H1 (cell line): ENCODE measurements at regions not wholly inside any gene's neighbourhood (a gene's known extent, or its start where the extent isn't known, plus 50 kb on each side); places are given as distances from the start of the nearest gene placed in this dataset.

Source experiments
- CTCF ChIA-PET: fragments of 300-600 bp; sonication (Branson Sonifier 250); formaldehyde crosslinking; loops from one replicate; lab custom pipeline; 2021; ENCODE audit not compliant: partially characterized antibody; lab: Charles Lee
- POLR2A ChIA-PET: fragments of 300-600 bp; sonication (Branson Sonifier 250); formaldehyde crosslinking; loops from one replicate; lab custom pipeline; 2021; ENCODE audit warnings: inconsistent platforms; ENCODE audit not compliant: partially characterized antibody; lab: Charles Lee
- DNase-seq, 2 experiments: peaks; one replicate each; pipeline versions ENCODE4 v3.0.0 to v3.0.0-alpha.2; 2010 to 2022; ENCODE audit warnings: low spot score in 2 of 2, low read depth in 1 of 2, mixed read lengths in 1 of 2
- FAIRE-seq: peaks from 2 replicates; lab custom pipeline; 2011; peaks lifted over from hg19 to GRCh38; lab: Jason Lieb, UNC
- H2AFZ ChIP-seq: 2 replicates; pipeline ENCODE4 v1.8.1; 2012; ENCODE audit warnings: low read length, inconsistent platforms
- H2AK5ac ChIP-seq: 2 replicates; pipeline ENCODE4 v1.6.1; 2013; ENCODE audit warnings: low read depth, low read length
- H2BK120ac ChIP-seq: replicated peaks from 2 replicates; pipeline ENCODE3; 2013; ENCODE audit warnings: low read depth, low read length, inconsistent platforms
- H2BK12ac ChIP-seq: 2 replicates; pipeline ENCODE4 v1.6.1; 2013; ENCODE audit warnings: low read depth, low read length
- H2BK15ac ChIP-seq: 2 replicates; pipeline ENCODE4 v1.6.1; 2013; ENCODE audit warnings: low read length
- H2BK20ac ChIP-seq: 2 replicates; pipeline ENCODE4 v1.6.1; 2013; ENCODE audit warnings: low read length
- H2BK5ac ChIP-seq: 2 replicates; pipeline ENCODE4 v1.6.1; 2013; ENCODE audit warnings: low read depth, low read length
- H3K14ac ChIP-seq: 2 replicates; pipeline ENCODE4 v1.6.1; 2013; ENCODE audit warnings: inconsistent platforms; ENCODE audit not compliant: insufficient read length
- H3K18ac ChIP-seq: 2 replicates; pipeline ENCODE4 v1.6.1; 2013; ENCODE audit warnings: low read length; ENCODE audit errors: extremely low read depth
- H3K23ac ChIP-seq: 2 replicates; pipeline ENCODE4 v1.6.1; 2013; ENCODE audit warnings: inconsistent platforms; ENCODE audit not compliant: insufficient read length
- H3K23me2 ChIP-seq: 2 replicates; pipeline ENCODE4 v1.6.1; 2013; ENCODE audit warnings: low read depth, low read length
- H3K27ac ChIP-seq: 2 replicates; pipeline ENCODE4 v1.6.1; 2011; ENCODE audit warnings: low read depth, low read length, inconsistent platforms
- H3K27me3 ChIP-seq, 4 experiments: replicated peaks in 1 of 4; 1 replicate in 1 of 4; 2 replicates in 3 of 4; pipeline versions ENCODE4 v1.6.1 to v1.8.1; 2011 to 2013; ENCODE audit warnings: low read length in 3 of 4, mild to moderate bottlenecking in 3 of 4, inconsistent platforms in 2 of 4, mixed read lengths in 2 of 4, moderate library complexity in 1 of 4; ENCODE audit not compliant: control insufficient read depth in 3 of 4, insufficient read depth in 3 of 4; ENCODE audit errors: extremely low read depth in 1 of 4
- H3K36me3 ChIP-seq, 4 experiments: 2 replicates each; pipeline versions ENCODE4 v1.6.1 to v1.8.1; 2011 to 2013; ENCODE audit warnings: mild to moderate bottlenecking in 4 of 4, low read length in 3 of 4, moderate library complexity in 2 of 4, control low read depth in 1 of 4, inconsistent platforms in 1 of 4; ENCODE audit not compliant: insufficient read depth in 4 of 4, control insufficient read depth in 2 of 4
- H3K4ac ChIP-seq: replicated peaks from 2 replicates; pipeline ENCODE3; 2013; ENCODE audit warnings: low read length, low read depth, mixed read lengths, inconsistent platforms; ENCODE audit not compliant: insufficient read length
- H3K4me1 ChIP-seq, 4 experiments: replicated peaks in 1 of 4; 1 replicate in 1 of 4; 2 replicates in 3 of 4; pipeline versions ENCODE4 v1.6.1 to v1.8.1; 2011 to 2013; ENCODE audit warnings: low read length in 3 of 4, inconsistent platforms in 2 of 4, mixed read lengths in 1 of 4; ENCODE audit not compliant: insufficient read depth in 4 of 4, control insufficient read depth in 3 of 4
- H3K4me2 ChIP-seq, 2 experiments: 2 replicates each; pipeline versions ENCODE4 v1.6.1 to v1.8.1; 2011 to 2013; ENCODE audit warnings: low read depth in 2 of 2, low read length in 2 of 2, control low read depth in 1 of 2, inconsistent platforms in 1 of 2, mild to moderate bottlenecking in 1 of 2; ENCODE audit not compliant: insufficient read depth in 1 of 2
- H3K4me3 ChIP-seq, 4 experiments: fragments of 200-600, 300-600 bp in 1 of 4; sonication (generic), shearing (Covaris generic), sonication (Bioruptor Twin) in 1 of 4; 2 replicates each; pipeline versions ENCODE4 v1.5.1 to v1.8.1; 2011 to 2016; ENCODE audit warnings: low read length in 4 of 4, low read depth in 3 of 4, control low read depth in 2 of 4, inconsistent platforms in 2 of 4, mild to moderate bottlenecking in 2 of 4, mixed read lengths in 1 of 4, moderate library complexity in 1 of 4; ENCODE audit not compliant: insufficient read depth in 2 of 4; ENCODE audit errors: extremely low read depth in 1 of 4
- H3K56ac ChIP-seq: replicated peaks from 2 replicates; pipeline ENCODE3; 2013; ENCODE audit warnings: low read depth, mild to moderate bottlenecking, mixed read lengths, low read length, inconsistent platforms; ENCODE audit not compliant: insufficient read length
- H3K79me1 ChIP-seq: 2 replicates; pipeline ENCODE4 v1.6.1; 2013; ENCODE audit warnings: low read depth, low read length, control low read depth
- H3K79me2 ChIP-seq, 2 experiments: 2 replicates each; pipeline versions ENCODE4 v1.6.1 to v1.8.1; 2012 to 2013; ENCODE audit warnings: low read length in 2 of 2, mild to moderate bottlenecking in 2 of 2, inconsistent platforms in 1 of 2; ENCODE audit not compliant: insufficient read depth in 2 of 2, control insufficient read depth in 1 of 2
- H3K9ac ChIP-seq, 4 experiments: replicated peaks in 1 of 4; 1 replicate in 1 of 4; 2 replicates in 3 of 4; pipeline versions ENCODE4 v1.6.1 to v1.8.1; 2011 to 2013; ENCODE audit warnings: low read depth in 3 of 4, low read length in 3 of 4, control low read depth in 2 of 4, mild to moderate bottlenecking in 2 of 4, moderate library complexity in 2 of 4, inconsistent platforms in 1 of 4; ENCODE audit errors: extremely low read depth in 1 of 4
- H3K9me3 ChIP-seq, 2 experiments: 2 replicates each; pipeline versions ENCODE4 v1.6.1 to v1.8.1; 2012 to 2013; ENCODE audit warnings: mild to moderate bottlenecking in 2 of 2, moderate library complexity in 2 of 2, control low read depth in 1 of 2, inconsistent platforms in 1 of 2, low read depth in 1 of 2, low read length in 1 of 2, mixed read lengths in 1 of 2; ENCODE audit not compliant: insufficient read depth in 2 of 2
- H4K20me1 ChIP-seq, 2 experiments: replicated peaks in 1 of 2; 2 replicates each; pipeline versions ENCODE3 to v1.8.1; 2011 to 2013; ENCODE audit warnings: inconsistent platforms in 2 of 2, low read length in 2 of 2, mild to moderate bottlenecking in 1 of 2; ENCODE audit not compliant: insufficient read depth in 2 of 2, control insufficient read depth in 1 of 2
- H4K5ac ChIP-seq: 2 replicates; pipeline ENCODE4 v1.6.1; 2013; ENCODE audit warnings: low read length, low read depth, mixed read lengths, inconsistent platforms; ENCODE audit not compliant: insufficient read length
- H4K8ac ChIP-seq: 2 replicates; pipeline ENCODE4 v1.8.0; 2013; ENCODE audit warnings: mild to moderate bottlenecking, moderate library complexity, low read length, inconsistent platforms; ENCODE audit not compliant: insufficient read depth; ENCODE audit errors: extremely low read depth
- H4K91ac ChIP-seq: replicated peaks from 2 replicates; pipeline ENCODE3; 2013; ENCODE audit warnings: low read length, mixed read lengths, inconsistent platforms; ENCODE audit not compliant: insufficient read length
- TBP ChIP-seq: IDR thresholded peaks from 2 replicates; pipeline ENCODE4 v1.6.1; 2011; ENCODE audit warnings: low read depth, low read length, improper control_type of control experiment
- TCF12 ChIP-seq: IDR thresholded peaks from 2 replicates; pipeline ENCODE4 v1.6.1; 2011; ENCODE audit warnings: low read depth, mild to moderate bottlenecking, low read length
- YY1 ChIP-seq: IDR thresholded peaks from 2 replicates; pipeline ENCODE4 v1.6.1; 2011; ENCODE audit warnings: low read depth, mild to moderate bottlenecking, low read length

- Histone ChIP-seq H3K23ac (no peak overlapping the region), H3K79me1 (no peaks in the 10 kb centered on the region), H3K23me2 (no peaks in the 10 kb centered on the region), H2BK5ac (no peak overlapping the region), H3K27me3 (no peaks in the 10 kb centered on the region), H3K4me2 (no peak overlapping the region), H2BK120ac (no peak overlapping the region), H3K4ac (no peak overlapping the region), H4K8ac (no peak overlapping the region; the same call in 1 of the 2 replicates), H3K9ac (no peak overlapping the region), H3K9me3 (no peaks in the 10 kb centered on the region), H2AFZ (no peak overlapping the region), H3K27ac (no peak overlapping the region), H3K14ac (no peak overlapping the region), H3K18ac (no peak overlapping the region), H3K56ac (no peak overlapping the region), H4K91ac (no peak overlapping the region), H2BK15ac (no peak overlapping the region), H2AK5ac (no peak overlapping the region), H2BK12ac (no peak overlapping the region), H3K79me2 (no peaks in the 10 kb centered on the region), H3K4me1 (no peaks in the 10 kb centered on the region), H4K5ac (no peak overlapping the region), H4K20me1 (no peaks in the 10 kb centered on the region), H3K36me3 (no peaks in the 10 kb centered on the region), H3K4me3 (no peak overlapping the region), H2BK20ac (no peak overlapping the region)
- TF ChIP-seq YY1: no peak
- no peak for TF ChIP-seq TCF12
- no peak for TF ChIP-seq TBP
- ChIA-PET POLR2A (no interaction called here), CTCF (interaction anchor here (1.2 to 1.3 kb wide), 2 partner anchors 46 to 133 kb away, joined by 3 to 6 read pairs; no protein-coding TSS in a partner anchor)
- no peak for DNase-seq
- FAIRE-seq: no peak
Measured at GRCh38 chr6:45789238-45789637, 226.4 kb downstream of the CLIC5 start.
